Effector memory CD4-positive, alpha-beta T cell (primary cell): ENCODE measurements at regions not wholly inside any gene's neighbourhood (a gene's known extent, or its start where the extent isn't known, plus 50 kb on each side); places are given as distances from the start of the nearest gene placed in this dataset.
"Not testable (repeated sequence)": the region's sequence is repeated elsewhere in the genome, so short reads cannot be mapped to it uniquely, and the experiment has no call there.

Experiments used
- DNase-seq, 3 donors: peaks; one replicate each; pipeline ENCODE4 v3.0.0-alpha.2; 2020
- H3K27ac ChIP-seq: 2 replicates; pipeline ENCODE4 v1.7.0; 2013; ENCODE audit warnings: mild to moderate bottlenecking, low read length, moderate library complexity; ENCODE audit not compliant: insufficient read depth, poor library complexity, severe bottlenecking
- H3K27me3 ChIP-seq: replicated peaks from 2 replicates; pipeline ENCODE4 v1.7.0; 2013; ENCODE audit warnings: mild to moderate bottlenecking, low read length; ENCODE audit not compliant: insufficient read depth, control insufficient read depth, poor library complexity, severe bottlenecking
- H3K36me3 ChIP-seq: 2 replicates; pipeline ENCODE4 v1.7.0; 2013; ENCODE audit warnings: mild to moderate bottlenecking, low read length, moderate library complexity; ENCODE audit not compliant: control insufficient read depth, insufficient read depth
- H3K4me1 ChIP-seq: 2 replicates; pipeline ENCODE4 v1.7.0; 2013; ENCODE audit warnings: low read length, mild to moderate bottlenecking; ENCODE audit not compliant: control insufficient read depth, insufficient read depth, poor library complexity, severe bottlenecking
- H3K4me3 ChIP-seq: 2 replicates; pipeline ENCODE4 v1.7.0; 2013; ENCODE audit warnings: low read length, low read depth, mild to moderate bottlenecking; ENCODE audit not compliant: insufficient read depth, poor library complexity, severe bottlenecking
- H3K9me3 ChIP-seq: 2 replicates; pipeline ENCODE4 v1.7.0; 2013; ENCODE audit warnings: mild to moderate bottlenecking, low read length, moderate library complexity; ENCODE audit not compliant: control insufficient read depth

GRCh38 chr15:20785151-20785936 lies 80.8 kb downstream of the POTEB2 start:
- DNase-seq, H3K9me3 ChIP-seq, H3K27me3 ChIP-seq, H3K4me1 ChIP-seq, H3K36me3 ChIP-seq, H3K4me3 ChIP-seq, H3K27ac ChIP-seq: not testable (repeated sequence)

DNA sequence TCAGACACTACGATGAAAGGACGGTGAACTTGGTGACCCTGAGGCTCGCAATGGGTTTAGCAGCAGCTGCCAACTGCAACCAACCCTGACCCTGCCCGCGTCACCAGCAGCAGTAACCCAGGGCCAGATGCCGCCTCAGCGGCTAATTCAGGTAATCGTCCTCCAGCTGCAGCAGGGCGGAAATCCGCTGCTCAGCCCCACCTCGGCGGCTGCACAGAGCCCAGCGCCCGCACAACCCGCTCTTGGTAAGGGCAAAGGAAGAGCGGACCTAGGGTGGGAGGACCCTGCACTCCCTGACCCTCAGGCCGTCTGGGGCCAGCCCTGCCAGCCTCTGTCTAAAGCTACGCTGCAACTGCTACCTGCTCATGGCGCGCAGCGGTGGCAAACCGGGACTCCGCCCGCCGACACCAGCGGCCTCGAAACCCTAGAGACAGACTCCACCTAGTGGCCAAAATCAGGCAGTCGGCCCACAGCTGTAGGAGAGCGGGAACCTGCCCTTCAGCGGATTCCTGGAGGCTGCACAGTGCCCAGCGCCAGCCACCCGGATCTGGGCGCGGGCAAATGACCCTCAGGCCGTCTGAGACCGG lies 82.4 kb downstream of the POTEB2 start:
- H3K27me3 ChIP-seq, H3K4me1 ChIP-seq, H3K27ac ChIP-seq, H3K36me3 ChIP-seq, H3K9me3 ChIP-seq, H3K4me3 ChIP-seq, DNase-seq: not testable (repeated sequence)

- not testable (repeated sequence) for H3K4me3 ChIP-seq, DNase-seq, H3K27ac ChIP-seq, H3K9me3 ChIP-seq, H3K27me3 ChIP-seq, H3K4me1 ChIP-seq, H3K36me3 ChIP-seq
Measured at GRCh38 chr15:20775412-20775811, 90.7 kb downstream of the POTEB2 start.

DNA sequence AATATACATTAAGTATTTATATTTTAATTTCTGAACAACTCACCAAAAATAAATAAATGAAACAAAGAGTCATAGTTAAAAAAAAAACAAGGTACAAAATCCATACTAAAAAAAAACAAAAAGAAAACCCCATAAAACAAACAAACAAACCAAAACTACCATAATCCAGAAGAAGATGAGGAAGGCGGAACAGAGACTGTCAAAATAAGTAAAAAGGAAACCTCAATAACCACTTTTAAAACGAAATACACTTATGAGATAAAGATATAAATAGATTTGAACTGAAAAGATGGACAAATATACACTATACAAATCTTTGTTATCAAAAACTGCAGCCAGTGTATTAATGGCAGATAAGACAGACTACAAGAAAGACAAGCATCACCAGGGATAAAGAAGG lies 98.2 kb downstream of the POTEB2 start:
- H3K36me3 ChIP-seq, H3K27ac ChIP-seq: not testable (repeated sequence)

GRCh38 chr15:20762422-20762821 lies 103.7 kb downstream of the POTEB2 start:
- not testable (repeated sequence) for H3K4me3 ChIP-seq, H3K27ac ChIP-seq, DNase-seq, H3K27me3 ChIP-seq, H3K9me3 ChIP-seq, H3K36me3 ChIP-seq, H3K4me1 ChIP-seq

More for the DNA sequence above, 98.2 kb downstream of the POTEB2 start:
- H3K9me3 ChIP-seq, H3K4me1 ChIP-seq, H3K27me3 ChIP-seq, DNase-seq, H3K4me3 ChIP-seq: not testable (repeated sequence)

DNA sequence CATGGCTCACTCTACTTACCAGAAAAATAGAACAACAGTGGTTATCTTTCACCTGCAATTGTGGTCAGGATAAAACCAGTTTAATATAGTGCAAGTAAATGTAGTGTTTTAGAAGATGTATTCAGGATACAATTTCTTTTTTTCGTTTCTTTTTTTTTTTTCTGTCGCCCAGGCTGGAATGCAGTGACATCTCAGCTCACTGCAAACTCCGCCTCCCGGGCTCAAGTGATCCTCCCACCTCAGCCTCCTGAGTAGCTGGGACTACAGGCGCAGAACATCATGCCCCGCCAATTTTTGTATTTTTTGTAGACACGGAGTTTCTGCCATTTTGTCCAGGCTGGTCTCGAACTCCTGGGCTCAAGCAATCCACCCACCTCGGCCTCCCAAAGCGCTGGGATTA lies 109.7 kb downstream of the POTEB2 start:
- H3K9me3 ChIP-seq, H3K4me3 ChIP-seq, H3K36me3 ChIP-seq: not testable (repeated sequence)

GRCh38 chr15:20755665-20756398 lies 110.3 kb downstream of the POTEB2 start:
- H3K27me3 ChIP-seq, H3K27ac ChIP-seq, H3K4me3 ChIP-seq, H3K9me3 ChIP-seq, H3K4me1 ChIP-seq, H3K36me3 ChIP-seq: not testable (repeated sequence)
- peak in 1 of 3 donors; percentile 2 for DNase-seq

More for the DNA sequence above, 109.7 kb downstream of the POTEB2 start:
- not testable (repeated sequence) for H3K27ac ChIP-seq, DNase-seq, H3K27me3 ChIP-seq, H3K4me1 ChIP-seq

DNA sequence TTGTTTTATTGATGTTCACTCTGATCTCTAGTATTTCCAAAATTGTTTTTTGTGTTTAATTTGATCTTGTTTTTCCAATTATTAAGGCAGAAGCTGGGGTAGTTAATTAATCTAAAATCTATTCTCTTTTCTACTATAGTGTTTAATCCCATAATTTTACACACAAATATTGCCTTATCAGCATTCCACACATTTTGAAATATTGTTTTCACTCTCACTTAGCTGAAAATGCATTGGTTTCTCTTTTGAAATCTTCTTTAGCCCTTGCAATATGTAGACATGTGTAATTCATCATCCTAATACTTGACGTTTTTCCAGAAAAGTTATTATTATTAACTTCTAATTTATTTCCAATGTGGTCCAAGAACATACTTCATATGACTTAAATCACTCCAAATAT lies 132.6 kb downstream of the POTEB2 start:
- not testable (repeated sequence) for DNase-seq, H3K4me1 ChIP-seq

More for the DNA sequence above, 132.6 kb downstream of the POTEB2 start:
- not testable (repeated sequence) for H3K27me3 ChIP-seq, H3K4me3 ChIP-seq, H3K36me3 ChIP-seq, H3K9me3 ChIP-seq, H3K27ac ChIP-seq
